AG04450 (cell line): ENCODE measurements at regions not wholly inside any gene's neighbourhood (a gene's known extent, or its start where the extent isn't known, plus 50 kb on each side); places are given as distances from the start of the nearest gene placed in this dataset.

ENCODE experiments used
- CTCF ChIA-PET: fragments of 300-600, 350-600 bp; formaldehyde crosslinking; extraction: SDS; loops from one replicate; lab custom pipeline; 2022; ENCODE audit warnings: antibody characterized with exemption, inconsistent platforms; lab: Charles Lee
- POLR2A ChIA-PET: fragments of 350-600 bp; formaldehyde crosslinking; extraction: SDS; loops from one replicate; lab custom pipeline; 2021; ENCODE audit warnings: antibody characterized with exemption, inconsistent platforms; lab: Yijun Ruan, JAX
- DNase-seq: peaks from one replicate; pipeline ENCODE4 v3.0.0-alpha.2; 2011; ENCODE audit warnings: low read depth, low spot score
- H3K27ac ChIP-seq: one replicate; pipeline ENCODE4 v1.5.1; 2012; ENCODE audit warnings: low read depth, low read length, control low read depth
- H3K27me3 ChIP-seq: one replicate; pipeline ENCODE4 v1.6.0; 2012; ENCODE audit warnings: low read length; ENCODE audit not compliant: control insufficient read depth, insufficient read depth
- H3K4me3 ChIP-seq: 2 replicates; pipeline ENCODE4 v1.5.1; 2011; ENCODE audit warnings: mild to moderate bottlenecking, low read depth, low read length, control low read depth
- H3K9me3 ChIP-seq: 2 replicates; pipeline ENCODE4 v1.5.1; 2012; ENCODE audit warnings: low read length; ENCODE audit not compliant: control insufficient read depth, insufficient read depth
- CTCF ChIP-seq: IDR thresholded peaks from 2 replicates; pipeline ENCODE4 v1.5.1; 2011; ENCODE audit warnings: low read depth, low read length, control low read depth, inconsistent platforms

GRCh38 chr7:136726460-136726859, 142.0 kb upstream of the CHRM2 start:
- TF ChIP-seq CTCF, result no peak
- H3K27ac ChIP-seq, result no peak overlapping the region
- no peak overlapping the region for H3K4me3 ChIP-seq
- H3K27me3 ChIP-seq, result no peaks in the 10 kb centered on the region
- no peak for DNase-seq
- no peaks in the 10 kb centered on the region for H3K9me3 ChIP-seq
- ChIA-PET POLR2A (no interaction called here), CTCF (no interaction called here)

- ChIA-PET CTCF (interaction anchor here (1.6 kb wide), 1 partner anchor 30 kb away, joined by 4 read pairs; no protein-coding TSS in a partner anchor), POLR2A (no interaction called here)
- no peak for TF ChIP-seq CTCF
- DNase-seq, result no peak
- Histone ChIP-seq H3K27me3 (no peaks in the 10 kb centered on the region), H3K27ac (no peak overlapping the region), H3K9me3 (no peaks in the 10 kb centered on the region; the same call in 1 of the 2 replicates), H3K4me3 (no peak overlapping the region)
Observed at GRCh38 chr7:136717910-136718557, 150.4 kb upstream of the CHRM2 start.

- TF ChIP-seq CTCF, result no peak
- Histone ChIP-seq H3K9me3 (no peaks in the 10 kb centered on the region; the same call in 1 of the 2 replicates), H3K4me3 (no peak overlapping the region), H3K27ac (no peak overlapping the region), H3K27me3 (no peaks in the 10 kb centered on the region)
- POLR2A ChIA-PET, result no interaction called here
- DNase-seq, result no peak
- CTCF ChIA-PET, result no interaction called here
Observed at GRCh38 chr7:136714062-136714461, 154.4 kb upstream of the CHRM2 start.

DNA sequence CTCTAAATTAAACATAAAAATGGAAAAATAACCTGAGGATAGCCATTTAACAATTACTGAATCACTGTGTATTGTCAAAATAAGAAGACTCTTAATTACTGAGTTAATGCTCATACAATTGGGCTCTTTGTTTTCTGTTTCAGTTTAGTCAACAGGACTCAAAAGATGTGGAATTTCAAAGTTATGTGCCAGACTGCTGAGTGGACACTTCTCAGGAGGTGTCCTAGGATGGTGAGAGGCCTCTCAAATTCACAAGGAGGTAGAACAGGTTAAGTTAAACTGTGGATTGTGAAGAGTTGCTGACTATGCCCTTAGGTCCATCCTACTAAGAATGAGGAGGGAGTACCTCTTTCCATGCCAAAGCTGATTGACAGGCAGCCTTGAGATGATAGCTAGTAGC, 157.7 kb upstream of the CHRM2 start:
- no peak for DNase-seq
- ChIA-PET POLR2A (no interaction called here), CTCF (interaction anchor here (0.5 to 1.3 kb wide), 2 partner anchors 24 to 74 kb away, joined by 4 to 5 read pairs; no protein-coding TSS in a partner anchor)
- H3K27me3 ChIP-seq, result no peaks in the 10 kb centered on the region
- no peak overlapping the region for H3K27ac ChIP-seq
- TF ChIP-seq CTCF, result no peak
- H3K9me3 ChIP-seq, result no peaks in the 10 kb centered on the region
- H3K4me3 ChIP-seq, result no peak overlapping the region

DNA sequence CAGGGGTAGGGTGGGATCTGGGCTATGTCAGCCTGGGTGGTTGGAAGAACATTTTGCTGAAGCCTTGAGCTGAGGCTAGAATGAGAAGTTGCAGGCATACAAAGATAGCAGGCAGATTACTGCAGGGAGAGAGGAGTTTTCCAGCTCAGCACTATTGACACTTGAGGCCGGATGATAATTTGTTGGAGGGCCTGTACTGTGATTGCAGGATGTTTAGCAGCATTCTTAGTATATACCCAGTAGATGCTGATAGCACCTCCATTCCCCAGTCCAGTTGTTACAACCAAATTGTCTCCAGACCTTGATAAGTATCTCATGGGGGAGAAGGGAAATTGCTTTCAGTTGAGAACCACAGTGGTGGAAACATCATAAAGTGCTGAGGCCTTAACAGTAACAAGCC, 158.6 kb upstream of the CHRM2 start:
- no peak for DNase-seq
- no peaks in the 10 kb centered on the region for H3K27me3 ChIP-seq
- H3K27ac ChIP-seq, result no peak overlapping the region
- no peak for TF ChIP-seq CTCF
- CTCF ChIA-PET, result interaction anchor here (0.5 to 1.3 kb wide), 4 partner anchors 14 to 74 kb away, joined by 3 to 5 read pairs (median 4); no protein-coding TSS in a partner anchor
- no peak overlapping the region for H3K4me3 ChIP-seq
- H3K9me3 ChIP-seq, result no peaks in the 10 kb centered on the region
- POLR2A ChIA-PET, result no interaction called here
